H9 (cell line): ENCODE measurements at regions not wholly inside any gene's neighbourhood (a gene's known extent, or its start where the extent isn't known, plus 50 kb on each side); places are given as distances from the start of the nearest gene placed in this dataset.

Experiments
- DNase-seq: peaks from one replicate; pipeline ENCODE4 v3.0.0-alpha.2; 2017
- H2AFZ ChIP-seq: one replicate; pipeline ENCODE4 v1.6.1; 2013; ENCODE audit warnings: mild to moderate bottlenecking, low read length, control low read depth, moderate library complexity
- H2AK5ac ChIP-seq: 2 replicates; pipeline ENCODE4 v1.6.1; 2013; ENCODE audit warnings: low read length, control low read depth, mixed read lengths; ENCODE audit not compliant: insufficient read length
- H2BK120ac ChIP-seq: one replicate; pipeline ENCODE4 v1.6.1; 2013; ENCODE audit warnings: low read depth, mild to moderate bottlenecking, low read length, control low read depth, inconsistent platforms; ENCODE audit not compliant: poor library complexity, severe bottlenecking
- H2BK12ac ChIP-seq: 2 replicates; pipeline ENCODE4 v1.6.1; 2013; ENCODE audit warnings: low read length, control low read depth, mixed read lengths, low read depth; ENCODE audit not compliant: insufficient read length
- H2BK15ac ChIP-seq: 2 replicates; pipeline ENCODE4 v1.6.1; 2013; ENCODE audit warnings: low read depth, low read length, control low read depth
- H2BK20ac ChIP-seq: one replicate; pipeline ENCODE4 v1.6.1; 2013; ENCODE audit warnings: low read depth, mild to moderate bottlenecking, low read length, control low read depth, inconsistent platforms; ENCODE audit not compliant: poor library complexity, severe bottlenecking
- H2BK5ac ChIP-seq: 2 replicates; pipeline ENCODE4 v1.6.1; 2013; ENCODE audit warnings: low read length, control low read depth, mixed read lengths; ENCODE audit not compliant: insufficient read length
- H3K14ac ChIP-seq: 2 replicates; pipeline ENCODE4 v1.6.1; 2013; ENCODE audit warnings: low read length, control low read depth; ENCODE audit not compliant: insufficient read depth
- H3K18ac ChIP-seq: 2 replicates; pipeline ENCODE4 v1.6.1; 2013; ENCODE audit warnings: low read depth, mild to moderate bottlenecking, mixed read lengths, low read length, control low read depth; ENCODE audit not compliant: insufficient read length
- H3K23ac ChIP-seq: 2 replicates; pipeline ENCODE4 v1.6.1; 2013; ENCODE audit warnings: low read length, control low read depth, mixed read lengths, low read depth; ENCODE audit not compliant: insufficient read length
- H3K23me2 ChIP-seq: 2 replicates; pipeline ENCODE4 v1.6.1; 2013; ENCODE audit warnings: low read depth, mild to moderate bottlenecking, mixed read lengths, low read length, control low read depth; ENCODE audit not compliant: insufficient read length, poor library complexity, severe bottlenecking
- H3K27ac ChIP-seq: 2 replicates; pipeline ENCODE4 v1.5.1; 2013; ENCODE audit warnings: low read length, control low read depth, mixed read lengths, low read depth; ENCODE audit not compliant: insufficient read length
- H3K27me3 ChIP-seq: 2 replicates; pipeline ENCODE4 v1.6.1; 2013; ENCODE audit warnings: low read length, control low read depth, inconsistent platforms; ENCODE audit not compliant: insufficient read depth
- H3K4ac ChIP-seq: 2 replicates; pipeline ENCODE4 v1.6.1; 2013; ENCODE audit warnings: low read depth, mild to moderate bottlenecking, control low read depth, inconsistent platforms, low read length, moderate library complexity
- H3K4me1 ChIP-seq: 2 replicates; pipeline ENCODE4 v1.6.1; 2013; ENCODE audit warnings: low read length, control low read depth, inconsistent platforms; ENCODE audit not compliant: insufficient read depth
- H3K4me2 ChIP-seq: 2 replicates; pipeline ENCODE4 v1.6.1; 2013; ENCODE audit warnings: low read length, control low read depth, mixed read lengths; ENCODE audit not compliant: insufficient read length, insufficient read depth
- H3K56ac ChIP-seq: 2 replicates; pipeline ENCODE4 v1.6.1; 2013; ENCODE audit warnings: low read depth, mild to moderate bottlenecking, mixed read lengths, low read length, control low read depth; ENCODE audit not compliant: insufficient read length
- H3K79me1 ChIP-seq: 2 replicates; pipeline ENCODE4 v1.6.1; 2013; ENCODE audit warnings: low read depth, mild to moderate bottlenecking, moderate library complexity, low read length, control low read depth, inconsistent platforms; ENCODE audit not compliant: insufficient read depth, poor library complexity, severe bottlenecking
- H3K79me2 ChIP-seq: 2 replicates; pipeline ENCODE4 v1.6.1; 2013; ENCODE audit warnings: low read length, control low read depth, inconsistent platforms; ENCODE audit not compliant: insufficient read depth
- H3K9ac ChIP-seq: 2 replicates; pipeline ENCODE4 v1.6.1; 2013; ENCODE audit warnings: low read length, control low read depth, mixed read lengths; ENCODE audit not compliant: insufficient read length; ENCODE audit errors: extremely low read depth
- H3K9me3 ChIP-seq: one replicate; pipeline ENCODE4 v1.6.1; 2013; ENCODE audit warnings: low read depth, low read length, inconsistent platforms; ENCODE audit not compliant: control insufficient read depth
- H3T11ph ChIP-seq: one replicate; pipeline ENCODE4 v1.6.1; 2013; ENCODE audit warnings: mild to moderate bottlenecking, low read length, control low read depth, inconsistent platforms
- H4K20me1 ChIP-seq: one replicate; pipeline ENCODE4 v1.6.1; 2013; ENCODE audit not compliant: control insufficient read depth, insufficient read length, insufficient read depth
- H4K5ac ChIP-seq: 2 replicates; pipeline ENCODE4 v1.6.1; 2013; ENCODE audit warnings: low read depth, mild to moderate bottlenecking, mixed read lengths, low read length, control low read depth; ENCODE audit not compliant: insufficient read length
- H4K8ac ChIP-seq: replicated peaks from 2 replicates; pipeline ENCODE4 v1.6.1; 2013; ENCODE audit warnings: low read length, control low read depth, mixed read lengths, low read depth; ENCODE audit not compliant: insufficient read length
- H4K91ac ChIP-seq: 2 replicates; pipeline ENCODE4 v1.6.1; 2013; ENCODE audit warnings: low read depth, mild to moderate bottlenecking, moderate library complexity, mixed read lengths, low read length, control low read depth; ENCODE audit not compliant: insufficient read length
- H3K27ac Mint-ChIP-seq, 3 experiments: 2 replicates in 2 of 3; 3 replicates in 1 of 3; pipeline ENCODE4 v1.8.0; 2020 to 2021; ENCODE audit warnings: mixed read lengths in 3 of 3, mild to moderate bottlenecking in 1 of 3, moderate library complexity in 1 of 3
- H3K27me3 Mint-ChIP-seq: 2 replicates; pipeline ENCODE4 v1.8.0; 2021; ENCODE audit warnings: low read depth, mild to moderate bottlenecking, moderate library complexity, mixed read lengths
- H3K36me3 Mint-ChIP-seq, 3 experiments: 2 replicates in 2 of 3; 3 replicates in 1 of 3; pipeline ENCODE4 v1.8.0; 2020 to 2021; ENCODE audit warnings: low read depth in 3 of 3, mixed read lengths in 3 of 3; ENCODE audit not compliant: insufficient read depth in 1 of 3
- H3K4me1 Mint-ChIP-seq, 2 experiments: 2 replicates each; pipeline ENCODE4 v1.8.0; 2020; ENCODE audit warnings: mixed read lengths in 2 of 2
- H3K4me3 Mint-ChIP-seq, 2 experiments: 2 replicates in 1 of 2; 3 replicates in 1 of 2; pipeline ENCODE4 v1.8.0; 2020 to 2021; ENCODE audit warnings: mild to moderate bottlenecking in 2 of 2, mixed read lengths in 2 of 2, moderate library complexity in 1 of 2
- H3K9me3 Mint-ChIP-seq, 2 experiments: 2 replicates in 1 of 2; 3 replicates in 1 of 2; pipeline ENCODE4 v1.8.0; 2020; ENCODE audit warnings: mild to moderate bottlenecking in 2 of 2, mixed read lengths in 2 of 2, moderate library complexity in 1 of 2
- CTCF ChIP-seq: fragments of 200-600 bp; sonication (generic); conservative IDR thresholded peaks from 3 replicates; pipeline ENCODE4 v1.8.0; 2021; ENCODE audit warnings: antibody characterized with exemption, mild to moderate bottlenecking
- WGBS: extraction: QIAGEN DNeasy Blood & Tissue Kit; methylation state at CpG from one replicate; pipeline ENCODE4 v1.1.7; 2013; ENCODE audit warnings: missing lambda C conversion rate, low lambda C conversion rate, mixed read lengths; ENCODE audit not compliant: insufficient read length; ENCODE audit errors: extremely low coverage; 5-methylcytosine and 5-hydroxymethylcytosine counted together

- Histone ChIP-seq H4K5ac (no peak overlapping the region), H3K9ac (no peak overlapping the region), H3K4me2 (no peak overlapping the region), H2AFZ (no peak overlapping the region), H4K20me1 (no peaks in the 10 kb centered on the region), H3K4me1 (no peaks in the 10 kb centered on the region), H3K14ac (no peak overlapping the region; the same call in 1 of the 2 replicates), H3K79me2 (no peaks in the 10 kb centered on the region), H2BK120ac (no peak overlapping the region), H2BK15ac (no peak overlapping the region), H3T11ph (no peak overlapping the region), H3K27me3 (no peaks in the 10 kb centered on the region), H2BK20ac (no peak overlapping the region), H2BK12ac (no peak overlapping the region), H3K56ac (no peak overlapping the region), H2AK5ac (no peak overlapping the region), H3K4ac (no peak overlapping the region), H3K27ac (no peak overlapping the region), H3K79me1 (no peaks in the 10 kb centered on the region), H2BK5ac (no peak overlapping the region), H3K23me2 (peaks cover 3% of the 10 kb centered on the region), H4K91ac (no peak overlapping the region), H3K18ac (no peak overlapping the region), H3K9me3 (no peaks in the 10 kb centered on the region), H4K8ac (no peak overlapping the region), H3K23ac (no peak overlapping the region)
- no peak for DNase-seq
- H3K27ac Mint-ChIP-seq, result no peak overlapping the region
- H3K27me3 Mint-ChIP-seq, result peaks cover 16% of the 10 kb centered on the region
- peaks cover 3 to 12% of the 10 kb centered on the region in 2 experiments; a peak in 3 of 5 replicates for H3K9me3 Mint-ChIP-seq
- no peak for TF ChIP-seq CTCF
- H3K4me3 Mint-ChIP-seq, result no peak overlapping the region; a peak in 1 of 5 replicates
- no CpG with 5 or more reads among the region's 22 CpGs for WGBS
- peaks cover 0 to 9% (median 3%) of the 10 kb centered on the region in 3 experiments; a peak in 4 of 7 replicates for H3K36me3 Mint-ChIP-seq
- peaks cover 6 to 10% of the 10 kb centered on the region in 2 experiments for H3K4me1 Mint-ChIP-seq
These were observed 231.9 kb downstream of the DLL1 start for GRCh38 chr6:170058878-170059485.
